ENCODE measurements at regions not wholly inside any gene's neighbourhood (a gene's known extent, or its start where the extent isn't known, plus 50 kb on each side); places are given as distances from the start of the nearest gene placed in this dataset.
"Not testable (repeated sequence)": the region's sequence is repeated elsewhere in the genome, so short reads cannot be mapped to it uniquely, and the experiment has no call there.

- H3K9me3 ChIP-seq; H3K36me3 ChIP-seq; H3K27ac ChIP-seq; intact Hi-C loops (cut with DNase I); H3K4me3 ChIP-seq; H3K27me3 ChIP-seq (ENCODE audit: low read depth); H3K4me1 ChIP-seq; ATAC-seq: not testable (repeated sequence)
- peak; percentile 1 for DNase-seq
Measured at GRCh38 chr5:71230839-71231505, 163.5 kb upstream of the GTF2H2 start.

Data from lower lobe of right lung (tissue), 2 donors.